ENCODE measurements at regions not wholly inside any gene's neighbourhood (a gene's known extent, or its start where the extent isn't known, plus 50 kb on each side); places are given as distances from the start of the nearest gene placed in this dataset.
"Not testable (repeated sequence)": the region's sequence is repeated elsewhere in the genome, so short reads cannot be mapped to it uniquely, and the experiment has no call there.

- Histone ChIP-seq H3K27ac (ENCODE audit: low read length) (no peak overlapping the region), H3K9me3 (ENCODE audit: control insufficient read depth in 2 of 2, low read length in 2 of 2) (no peaks in the 10 kb centered on the region), H3K9ac (ENCODE audit: low read length in 2 of 2) (no peak overlapping the region), H3K4me1 (ENCODE audit: control insufficient read depth, insufficient read depth, low read length) (peaks cover 2% of the 10 kb centered on the region), H3K27me3 (ENCODE audit: control insufficient read depth in 1 of 2, insufficient read depth in 2 of 2, low read length in 2 of 2) (no peaks in the 10 kb centered on the region), H3K36me3 (ENCODE audit: control insufficient read depth in 2 of 2, insufficient read depth in 2 of 2, low read length in 2 of 2) (peaks cover 0 to 5% of the 10 kb centered on the region in 2 donors), H3K4me3 (ENCODE audit: low read length in 2 of 2) (no peak overlapping the region)
These were observed 128.8 kb upstream of the NR2F2 start for GRCh38 chr15:96201696-96202095.

GRCh38 chr15:96205588-96205987 is 124.9 kb upstream of the NR2F2 start:
- H3K9ac ChIP-seq (ENCODE audit: low read length in 2 of 2); H3K4me3 ChIP-seq (ENCODE audit: low read length in 2 of 2); H3K4me1 ChIP-seq (ENCODE audit: control insufficient read depth, insufficient read depth, low read length); H3K36me3 ChIP-seq (ENCODE audit: control insufficient read depth in 2 of 2, insufficient read depth in 2 of 2, low read length in 2 of 2); H3K9me3 ChIP-seq (ENCODE audit: control insufficient read depth in 2 of 2, low read length in 2 of 2); H3K27ac ChIP-seq (ENCODE audit: low read length); H3K27me3 ChIP-seq (ENCODE audit: control insufficient read depth in 1 of 2, insufficient read depth in 2 of 2, low read length in 2 of 2): not testable (repeated sequence)

DNA sequence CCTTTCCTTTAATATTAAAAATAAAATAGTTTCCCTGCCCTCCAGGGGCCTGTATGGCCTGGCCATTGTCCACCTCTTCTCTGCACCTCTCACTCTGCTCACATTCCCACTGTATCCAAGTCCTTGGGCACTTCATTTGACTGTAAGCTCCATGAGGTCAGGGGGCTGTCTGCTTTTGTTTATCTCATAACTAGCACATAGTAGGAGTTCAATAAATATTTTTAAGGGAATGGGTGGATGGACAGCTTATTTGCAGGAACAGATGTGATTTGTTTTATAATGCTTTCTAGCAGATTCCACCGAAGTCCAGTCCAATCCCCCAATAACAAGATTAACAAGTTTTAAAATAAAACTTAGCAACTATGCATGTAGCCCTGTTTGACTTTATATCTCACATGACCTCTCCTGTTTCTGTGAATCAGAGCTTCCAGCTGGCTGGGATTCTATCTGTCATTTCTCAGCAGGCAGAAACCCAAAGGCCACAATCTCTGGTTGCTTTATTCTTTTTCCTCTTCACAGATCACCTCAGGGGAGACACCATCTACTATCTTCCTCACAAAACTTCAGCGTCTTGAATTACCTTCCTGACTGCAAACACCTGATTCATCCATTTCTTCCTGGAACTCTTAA is 123.0 kb upstream of the NR2F2 start:
- Histone ChIP-seq H3K9ac (ENCODE audit: low read length in 2 of 2) (no peak overlapping the region), H3K27me3 (ENCODE audit: control insufficient read depth in 1 of 2, insufficient read depth in 2 of 2, low read length in 2 of 2) (no peaks in the 10 kb centered on the region), H3K4me1 (ENCODE audit: control insufficient read depth, insufficient read depth, low read length) (no peaks in the 10 kb centered on the region), H3K9me3 (ENCODE audit: control insufficient read depth in 2 of 2, low read length in 2 of 2) (no peaks in the 10 kb centered on the region), H3K36me3 (ENCODE audit: control insufficient read depth in 2 of 2, insufficient read depth in 2 of 2, low read length in 2 of 2) (no peaks in the 10 kb centered on the region), H3K27ac (ENCODE audit: low read length) (no peak overlapping the region), H3K4me3 (ENCODE audit: low read length in 2 of 2) (no peak overlapping the region)

DNA sequence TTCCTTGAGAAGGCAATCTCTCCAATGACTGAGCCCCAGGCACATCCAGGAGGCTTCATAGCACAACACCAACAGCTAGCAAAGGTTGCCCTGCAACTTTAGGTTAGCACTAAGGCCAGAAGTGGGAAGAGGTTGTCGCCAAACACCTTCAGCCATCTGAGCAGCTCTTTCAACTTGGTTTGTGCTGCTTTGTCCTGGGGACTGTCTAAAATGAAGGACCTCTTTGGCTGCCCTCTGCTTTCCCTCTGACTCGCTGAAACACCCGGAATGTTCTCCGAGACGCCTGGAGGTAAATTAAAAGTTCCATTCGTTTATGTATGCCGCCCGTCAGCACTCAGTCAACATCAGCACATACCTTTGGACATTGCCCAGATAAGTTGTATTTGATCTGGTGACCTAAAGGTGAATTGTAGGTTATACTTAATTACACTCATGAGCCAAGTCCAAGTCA is 121.2 kb upstream of the NR2F2 start:
- H3K4me3 ChIP-seq (ENCODE audit: low read length in 2 of 2): no peak overlapping the region
- no peaks in the 10 kb centered on the region for H3K27me3 ChIP-seq (ENCODE audit: control insufficient read depth in 1 of 2, insufficient read depth in 2 of 2, low read length in 2 of 2)
- H3K27ac ChIP-seq (ENCODE audit: low read length): no peak overlapping the region
- H3K4me1 ChIP-seq (ENCODE audit: control insufficient read depth, insufficient read depth, low read length): no peaks in the 10 kb centered on the region
- no peaks in the 10 kb centered on the region for H3K36me3 ChIP-seq (ENCODE audit: control insufficient read depth in 2 of 2, insufficient read depth in 2 of 2, low read length in 2 of 2)
- H3K9me3 ChIP-seq (ENCODE audit: control insufficient read depth in 2 of 2, low read length in 2 of 2): no peaks in the 10 kb centered on the region
- no peak overlapping the region for H3K9ac ChIP-seq (ENCODE audit: low read length in 2 of 2)

- H3K27me3 ChIP-seq (ENCODE audit: control insufficient read depth in 1 of 2, insufficient read depth in 2 of 2, low read length in 2 of 2): no peaks in the 10 kb centered on the region
- H3K27ac ChIP-seq (ENCODE audit: low read length): no peak overlapping the region
- no peak overlapping the region for H3K9ac ChIP-seq (ENCODE audit: low read length in 2 of 2)
- H3K4me1 ChIP-seq (ENCODE audit: control insufficient read depth, insufficient read depth, low read length): no peaks in the 10 kb centered on the region
- H3K4me3 ChIP-seq (ENCODE audit: low read length in 2 of 2): no peak overlapping the region
- H3K9me3 ChIP-seq (ENCODE audit: control insufficient read depth in 2 of 2, low read length in 2 of 2): no peaks in the 10 kb centered on the region
- H3K36me3 ChIP-seq (ENCODE audit: control insufficient read depth in 2 of 2, insufficient read depth in 2 of 2, low read length in 2 of 2): no peaks in the 10 kb centered on the region
These were observed 117.5 kb upstream of the NR2F2 start for GRCh38 chr15:96213045-96213444.

GRCh38 chr15:96213896-96214295 is 116.6 kb upstream of the NR2F2 start:
- H3K9ac ChIP-seq (ENCODE audit: low read length in 2 of 2): no peak overlapping the region
- no peaks in the 10 kb centered on the region for H3K9me3 ChIP-seq (ENCODE audit: control insufficient read depth in 2 of 2, low read length in 2 of 2)
- H3K36me3 ChIP-seq (ENCODE audit: control insufficient read depth in 2 of 2, insufficient read depth in 2 of 2, low read length in 2 of 2): no peaks in the 10 kb centered on the region
- H3K27me3 ChIP-seq (ENCODE audit: control insufficient read depth in 1 of 2, insufficient read depth in 2 of 2, low read length in 2 of 2): no peaks in the 10 kb centered on the region
- H3K4me1 ChIP-seq (ENCODE audit: control insufficient read depth, insufficient read depth, low read length): no peaks in the 10 kb centered on the region
- no peak overlapping the region for H3K4me3 ChIP-seq (ENCODE audit: low read length in 2 of 2)
- no peak overlapping the region for H3K27ac ChIP-seq (ENCODE audit: low read length)

- H3K27ac ChIP-seq (ENCODE audit: low read length); H3K9me3 ChIP-seq (ENCODE audit: control insufficient read depth in 2 of 2, low read length in 2 of 2); H3K27me3 ChIP-seq (ENCODE audit: control insufficient read depth in 1 of 2, insufficient read depth in 2 of 2, low read length in 2 of 2); H3K4me3 ChIP-seq (ENCODE audit: low read length in 2 of 2); H3K36me3 ChIP-seq (ENCODE audit: control insufficient read depth in 2 of 2, insufficient read depth in 2 of 2, low read length in 2 of 2); H3K4me1 ChIP-seq (ENCODE audit: control insufficient read depth, insufficient read depth, low read length); H3K9ac ChIP-seq (ENCODE audit: low read length in 2 of 2): not testable (repeated sequence)
These were observed 114.0 kb upstream of the NR2F2 start for GRCh38 chr15:96216481-96216880.

- H3K4me1 ChIP-seq (ENCODE audit: control insufficient read depth, insufficient read depth, low read length): no peaks in the 10 kb centered on the region
- no peaks in the 10 kb centered on the region for H3K9me3 ChIP-seq (ENCODE audit: control insufficient read depth in 2 of 2, low read length in 2 of 2)
- H3K27me3 ChIP-seq (ENCODE audit: control insufficient read depth in 1 of 2, insufficient read depth in 2 of 2, low read length in 2 of 2): no peaks in the 10 kb centered on the region
- no peaks in the 10 kb centered on the region for H3K36me3 ChIP-seq (ENCODE audit: control insufficient read depth in 2 of 2, insufficient read depth in 2 of 2, low read length in 2 of 2)
- H3K4me3 ChIP-seq (ENCODE audit: low read length in 2 of 2): no peak overlapping the region
- H3K27ac ChIP-seq (ENCODE audit: low read length): no peak overlapping the region
- H3K9ac ChIP-seq (ENCODE audit: low read length in 2 of 2): no peak overlapping the region
These were observed 112.5 kb upstream of the NR2F2 start for GRCh38 chr15:96217983-96218382.

DNA sequence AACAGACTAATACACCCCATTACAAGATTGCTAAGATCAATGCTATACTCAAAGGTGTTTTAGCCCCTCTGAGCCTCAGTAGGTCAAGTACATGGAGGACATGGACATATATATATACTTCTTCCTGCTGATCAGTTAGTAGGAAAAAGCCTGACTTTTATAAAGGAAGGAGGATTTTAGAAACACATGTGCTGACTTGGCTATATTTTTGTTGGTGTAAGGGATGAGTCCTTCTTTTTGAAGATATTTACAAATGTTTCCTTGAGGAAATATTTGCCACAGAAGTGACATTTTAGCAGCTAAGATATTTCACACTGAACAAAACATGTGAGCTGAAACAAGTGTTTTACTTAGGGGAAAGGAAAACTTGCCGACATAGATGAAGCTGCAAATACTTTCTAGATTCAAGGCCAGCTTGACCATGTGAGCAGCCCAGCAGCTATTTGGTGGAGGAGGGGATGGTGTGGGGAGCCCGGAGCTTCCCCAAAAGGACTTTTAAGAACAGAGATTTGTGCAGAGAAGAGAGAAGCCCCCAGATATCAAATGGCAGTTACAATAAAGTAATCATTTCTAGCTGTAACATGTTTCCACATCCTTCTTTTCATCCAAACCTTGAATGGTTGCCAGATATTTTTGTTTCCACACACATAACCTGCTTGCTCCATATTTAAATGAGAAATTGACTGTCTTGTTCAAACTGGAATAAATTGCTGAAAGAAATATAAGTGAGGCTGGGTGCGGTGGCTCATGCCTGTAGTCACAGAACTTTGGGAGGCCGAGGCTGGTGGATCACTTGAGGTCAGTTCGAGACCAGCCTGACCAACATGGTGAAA is 111.7 kb upstream of the NR2F2 start:
- H3K4me3 ChIP-seq (ENCODE audit: low read length in 2 of 2): no peak overlapping the region
- H3K27ac ChIP-seq (ENCODE audit: low read length): no peak overlapping the region
- no peaks in the 10 kb centered on the region for H3K9me3 ChIP-seq (ENCODE audit: control insufficient read depth in 2 of 2, low read length in 2 of 2)
- no peak overlapping the region for H3K9ac ChIP-seq (ENCODE audit: low read length in 2 of 2)
- H3K36me3 ChIP-seq (ENCODE audit: control insufficient read depth in 2 of 2, insufficient read depth in 2 of 2, low read length in 2 of 2): no peaks in the 10 kb centered on the region
- H3K27me3 ChIP-seq (ENCODE audit: control insufficient read depth in 1 of 2, insufficient read depth in 2 of 2, low read length in 2 of 2): no peaks in the 10 kb centered on the region
- H3K4me1 ChIP-seq (ENCODE audit: control insufficient read depth, insufficient read depth, low read length): no peaks in the 10 kb centered on the region

GRCh38 chr15:96219681-96220080 is 110.8 kb upstream of the NR2F2 start:
- Histone ChIP-seq H3K9ac (ENCODE audit: low read length in 2 of 2) (no peak overlapping the region), H3K36me3 (ENCODE audit: control insufficient read depth in 2 of 2, insufficient read depth in 2 of 2, low read length in 2 of 2) (no peaks in the 10 kb centered on the region), H3K27ac (ENCODE audit: low read length) (no peak overlapping the region), H3K9me3 (ENCODE audit: control insufficient read depth in 2 of 2, low read length in 2 of 2) (no peaks in the 10 kb centered on the region), H3K4me1 (ENCODE audit: control insufficient read depth, insufficient read depth, low read length) (no peaks in the 10 kb centered on the region), H3K4me3 (ENCODE audit: low read length in 2 of 2) (no peak overlapping the region), H3K27me3 (ENCODE audit: control insufficient read depth in 1 of 2, insufficient read depth in 2 of 2, low read length in 2 of 2) (no peaks in the 10 kb centered on the region)

DNA sequence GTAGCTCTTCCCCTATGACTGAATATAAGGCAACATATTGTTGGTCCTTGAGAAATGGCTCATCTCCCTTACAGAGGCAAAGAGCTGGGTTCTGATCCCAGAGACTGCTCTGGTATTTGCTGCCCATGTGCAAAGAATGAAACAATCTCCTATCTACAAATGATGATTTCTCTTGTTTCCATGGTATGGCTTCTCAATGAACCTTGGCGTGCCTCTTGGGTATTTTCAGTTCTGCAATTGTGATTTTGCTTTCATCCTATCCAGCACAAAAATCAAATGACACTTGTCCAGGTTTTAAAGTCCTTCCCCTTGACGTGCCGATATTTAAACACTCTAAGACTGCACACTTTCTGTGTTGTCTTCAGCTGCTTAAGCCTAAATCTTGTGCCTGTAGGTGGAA is 109.8 kb upstream of the NR2F2 start:
- Histone ChIP-seq H3K9ac (ENCODE audit: low read length in 2 of 2) (no peak overlapping the region), H3K27me3 (ENCODE audit: control insufficient read depth in 1 of 2, insufficient read depth in 2 of 2, low read length in 2 of 2) (no peaks in the 10 kb centered on the region), H3K4me3 (ENCODE audit: low read length in 2 of 2) (no peak overlapping the region), H3K27ac (ENCODE audit: low read length) (no peak overlapping the region), H3K36me3 (ENCODE audit: control insufficient read depth in 2 of 2, insufficient read depth in 2 of 2, low read length in 2 of 2) (no peaks in the 10 kb centered on the region), H3K9me3 (ENCODE audit: control insufficient read depth in 2 of 2, low read length in 2 of 2) (no peaks in the 10 kb centered on the region), H3K4me1 (ENCODE audit: control insufficient read depth, insufficient read depth, low read length) (no peaks in the 10 kb centered on the region)
